Endodermal cell (in vitro differentiated cells): ENCODE measurements at regions not wholly inside any gene's neighbourhood (a gene's known extent, or its start where the extent isn't known, plus 50 kb on each side); places are given as distances from the start of the nearest gene placed in this dataset.

Experiments
- DNase-seq: peaks from one replicate; pipeline ENCODE4 v3.0.0-alpha.2; 2017
- H3K27ac ChIP-seq: 2 replicates; pipeline ENCODE4 v1.5.1; 2013; ENCODE audit warnings: mild to moderate bottlenecking, low read depth, low read length, moderate library complexity
- H3K27me3 ChIP-seq: 2 replicates; pipeline ENCODE4 v1.6.1; 2013; ENCODE audit warnings: mild to moderate bottlenecking, low read length, moderate library complexity; ENCODE audit not compliant: insufficient read depth, control insufficient read depth, poor library complexity, severe bottlenecking
- H3K36me3 ChIP-seq: 2 replicates; pipeline ENCODE4 v1.7.0; 2013; ENCODE audit warnings: mild to moderate bottlenecking, low read length, moderate library complexity; ENCODE audit not compliant: control insufficient read depth, insufficient read depth
- H3K4me1 ChIP-seq: one replicate; pipeline ENCODE4 v1.7.0; 2013; ENCODE audit warnings: low read length; ENCODE audit not compliant: control insufficient read depth, insufficient read depth
- H3K4me3 ChIP-seq: 2 replicates; pipeline ENCODE4 v1.5.1; 2013; ENCODE audit warnings: mild to moderate bottlenecking, low read length, moderate library complexity
- H3K9ac ChIP-seq: 2 replicates; pipeline ENCODE4 v1.6.1; 2013; ENCODE audit warnings: mild to moderate bottlenecking, low read length, moderate library complexity; ENCODE audit not compliant: poor library complexity, severe bottlenecking; ENCODE audit errors: extremely low read depth
- H3K9me3 ChIP-seq: 2 replicates; pipeline ENCODE4 v1.6.1; 2013; ENCODE audit warnings: mild to moderate bottlenecking, low read length, moderate library complexity; ENCODE audit not compliant: control insufficient read depth
- H3K27ac Mint-ChIP-seq: 2 replicates; pipeline ENCODE4 v1.8.0; 2020; ENCODE audit warnings: mixed read lengths
- H3K27me3 Mint-ChIP-seq: 2 replicates; pipeline ENCODE4 v1.8.0; 2021; ENCODE audit warnings: mild to moderate bottlenecking, mixed read lengths; ENCODE audit not compliant: insufficient read depth
- H3K36me3 Mint-ChIP-seq: 2 replicates; pipeline ENCODE4 v1.8.0; 2020; ENCODE audit warnings: low read depth, mixed read lengths
- H3K4me1 Mint-ChIP-seq: 2 replicates; pipeline ENCODE4 v1.8.0; 2020; ENCODE audit warnings: mixed read lengths
- H3K4me3 Mint-ChIP-seq: 2 replicates; pipeline ENCODE4 v1.8.0; 2020; ENCODE audit warnings: mild to moderate bottlenecking, moderate library complexity, mixed read lengths
- H3K9me3 Mint-ChIP-seq: 2 replicates; pipeline ENCODE4 v1.8.0; 2020; ENCODE audit warnings: mild to moderate bottlenecking, mixed read lengths
- CTCF ChIP-seq: fragments of 200-600 bp; sonication (generic); conservative IDR thresholded peaks from 2 replicates; pipeline ENCODE4 v1.5.0; 2021; ENCODE audit warnings: antibody characterized with exemption, mild to moderate bottlenecking
- WGBS, 2 experiments: methylation state at CpG; one replicate each; pipeline versions ENCODE4 v1.1.5 to v1.1.7; 2013; ENCODE audit warnings: missing lambda C conversion rate in 2 of 2, mixed read lengths in 1 of 2; ENCODE audit not compliant: insufficient coverage in 1 of 2, insufficient read length in 1 of 2; 5-methylcytosine and 5-hydroxymethylcytosine counted together

- Histone ChIP-seq H3K9ac (no peak overlapping the region), H3K9me3 (no peaks in the 10 kb centered on the region), H3K4me3 (no peak overlapping the region), H3K4me1 (peaks cover 8% of the 10 kb centered on the region), H3K27me3 (peaks cover 10% of the 10 kb centered on the region), H3K36me3 (no peaks in the 10 kb centered on the region), H3K27ac (no peak overlapping the region)
- Mint-ChIP-seq H3K27me3 (peaks cover 53% of the 10 kb centered on the region), H3K27ac (no peak overlapping the region), H3K4me3 (no peak overlapping the region), H3K4me1 (peaks cover 15% of the 10 kb centered on the region), H3K9me3 (peaks cover 5% of the 10 kb centered on the region), H3K36me3 (no peaks in the 10 kb centered on the region)
- DNase-seq, result peak; percentile 37
- 63 to 64% methylated on average over 5 to 6 of the region's 6 CpGs for WGBS, 2 experiments
- TF ChIP-seq CTCF, result peak; percentile 14
Measured at GRCh38 chr5:171628633-171628974, 157.0 kb upstream of the SMIM23 start.

GRCh38 chr5:171629221-171629620 is 156.4 kb upstream of the SMIM23 start:
- peak; percentile 44 for DNase-seq
- Histone ChIP-seq H3K4me1 (peaks cover 2% of the 10 kb centered on the region), H3K4me3 (no peak overlapping the region), H3K36me3 (no peaks in the 10 kb centered on the region), H3K9me3 (no peaks in the 10 kb centered on the region), H3K27ac (no peak overlapping the region), H3K9ac (no peak overlapping the region), H3K27me3 (peaks cover 10% of the 10 kb centered on the region)
- 78 to 85% methylated on average over 5 to 7 of the region's 7 CpGs for WGBS, 2 experiments
- peaks cover 5% of the 10 kb centered on the region for H3K9me3 Mint-ChIP-seq
- H3K4me1 Mint-ChIP-seq, result peaks cover 8% of the 10 kb centered on the region
- no peak overlapping the region for H3K4me3 Mint-ChIP-seq
- peaks cover 50% of the 10 kb centered on the region for H3K27me3 Mint-ChIP-seq
- H3K36me3 Mint-ChIP-seq, result no peaks in the 10 kb centered on the region
- no peak overlapping the region for H3K27ac Mint-ChIP-seq
- no peak for TF ChIP-seq CTCF

- peak; percentile 79 for TF ChIP-seq CTCF
- H3K27me3 ChIP-seq, result peaks cover 10% of the 10 kb centered on the region
Measured at GRCh38 chr5:171629628-171630349, 155.8 kb upstream of the SMIM23 start.

More at GRCh38 chr5:171629628-171630349, 155.8 kb upstream of the SMIM23 start:
- WGBS, 2 experiments, result 14 to 16% methylated on average over 20 to 28 of the region's 28 CpGs
- no peaks in the 10 kb centered on the region for H3K36me3 ChIP-seq
- H3K36me3 Mint-ChIP-seq, result no peaks in the 10 kb centered on the region
- H3K4me1 ChIP-seq, result no peaks in the 10 kb centered on the region
- H3K4me3 ChIP-seq, result no peak overlapping the region
- DNase-seq, result peak; percentile 92
- no peak overlapping the region for H3K9ac ChIP-seq
- H3K9me3 ChIP-seq, result no peaks in the 10 kb centered on the region
- peaks cover 47% of the 10 kb centered on the region for H3K27me3 Mint-ChIP-seq
- H3K4me1 Mint-ChIP-seq, result peaks cover 3% of the 10 kb centered on the region
- H3K27ac ChIP-seq, result no peak overlapping the region
- H3K27ac Mint-ChIP-seq, result no peak overlapping the region
- peak overlapping the region; percentile 37 for H3K4me3 Mint-ChIP-seq
- peaks cover 5% of the 10 kb centered on the region for H3K9me3 Mint-ChIP-seq
